ENCODE measurements at regions not wholly inside any gene's neighbourhood (a gene's known extent, or its start where the extent isn't known, plus 50 kb on each side); places are given as distances from the start of the nearest gene placed in this dataset.

GRCh38 chr6:169938262-169938701, 186.9 kb downstream of the ERMARD start:
- no peak for TF ChIP-seq SIN3A (IDR thresholded peaks at IDR 0.05; ENCODE audit: borderline replicate concordance, insufficient read depth, low read length)
- no peak for TF ChIP-seq REST (IDR thresholded peaks at IDR 0.05; ENCODE audit: insufficient read depth in 1 of 2, low read depth in 2 of 2, low read length in 2 of 2)
- TF ChIP-seq TAF1 (IDR thresholded peaks at IDR 0.05; ENCODE audit: borderline replicate concordance, insufficient read depth, low read length): no peak
- no peak for TF ChIP-seq FOXP2 (optimal IDR thresholded peaks at IDR 0.05; ENCODE audit: borderline replicate concordance, extremely low read depth, extremely low read length, insufficient read depth)
- no peak for TF ChIP-seq POLR2AphosphoS5 (IDR thresholded peaks at IDR 0.05; ENCODE audit: low read depth, low read length)

GRCh38 chr6:169937389-169938261, 186.2 kb downstream of the ERMARD start:
- TF ChIP-seq SIN3A (IDR thresholded peaks at IDR 0.05; ENCODE audit: borderline replicate concordance, insufficient read depth, low read length) (no peak), REST (IDR thresholded peaks at IDR 0.05; ENCODE audit: insufficient read depth in 1 of 2, low read depth in 2 of 2, low read length in 2 of 2) (no peak)

- TF ChIP-seq FOXP2 (optimal IDR thresholded peaks at IDR 0.05; ENCODE audit: borderline replicate concordance, extremely low read depth, extremely low read length, insufficient read depth): no peak
- TF ChIP-seq POLR2AphosphoS5 (IDR thresholded peaks at IDR 0.05; ENCODE audit: low read depth, low read length): no peak
These were observed 185.0 kb downstream of the ERMARD start for GRCh38 chr6:169936355-169936975.

GRCh38 chr6:169935861-169936260, 184.4 kb downstream of the ERMARD start:
- TF ChIP-seq REST (IDR thresholded peaks at IDR 0.05; ENCODE audit: insufficient read depth in 1 of 2, low read depth in 2 of 2, low read length in 2 of 2) (no peak), FOXP2 (optimal IDR thresholded peaks at IDR 0.05; ENCODE audit: borderline replicate concordance, extremely low read depth, extremely low read length, insufficient read depth) (no peak), SIN3A (IDR thresholded peaks at IDR 0.05; ENCODE audit: borderline replicate concordance, insufficient read depth, low read length) (no peak), TAF1 (IDR thresholded peaks at IDR 0.05; ENCODE audit: borderline replicate concordance, insufficient read depth, low read length) (no peak), POLR2AphosphoS5 (IDR thresholded peaks at IDR 0.05; ENCODE audit: low read depth, low read length) (no peak)

- no peak for TF ChIP-seq FOXP2 (optimal IDR thresholded peaks at IDR 0.05; ENCODE audit: borderline replicate concordance, extremely low read depth, extremely low read length, insufficient read depth)
- no peak for TF ChIP-seq REST (IDR thresholded peaks at IDR 0.05; ENCODE audit: insufficient read depth in 1 of 2, low read depth in 2 of 2, low read length in 2 of 2)
- no peak for TF ChIP-seq TAF1 (IDR thresholded peaks at IDR 0.05; ENCODE audit: borderline replicate concordance, insufficient read depth, low read length)
- TF ChIP-seq SIN3A (IDR thresholded peaks at IDR 0.05; ENCODE audit: borderline replicate concordance, insufficient read depth, low read length): no peak
- no peak for TF ChIP-seq POLR2AphosphoS5 (IDR thresholded peaks at IDR 0.05; ENCODE audit: low read depth, low read length)
These were observed 183.9 kb downstream of the ERMARD start for GRCh38 chr6:169935348-169935718.
